ENCODE measurements at regions not wholly inside any gene's neighbourhood (a gene's known extent, or its start where the extent isn't known, plus 50 kb on each side); places are given as distances from the start of the nearest gene placed in this dataset.

- peak; percentile 48 for DNase-seq
These were observed 256.7 kb upstream of the TCF21 start for GRCh38 chr6:133632206-133632605.

- DNase-seq = no peak
These were observed 256.0 kb upstream of the TCF21 start for GRCh38 chr6:133632906-133633305.

- DNase-seq = no peak
These were observed 254.4 kb upstream of the TCF21 start for GRCh38 chr6:133634474-133634873.

GRCh38 chr6:133635447-133635846 is 253.5 kb upstream of the TCF21 start:
- no peak for DNase-seq

GRCh38 chr6:133637436-133637835 is 251.5 kb upstream of the TCF21 start:
- DNase-seq = no peak

- no peak for DNase-seq
These were observed 251.0 kb upstream of the TCF21 start for GRCh38 chr6:133637874-133638273.

- DNase-seq = no peak
These were observed 247.8 kb upstream of the TCF21 start for GRCh38 chr6:133641104-133641503.

GRCh38 chr6:133644548-133644891 is 244.4 kb upstream of the TCF21 start:
- no peak for DNase-seq

GRCh38 chr6:133644892-133645619 is 243.9 kb upstream of the TCF21 start:
- peak; percentile 57 for DNase-seq

GRCh38 chr6:133645966-133646740 is 242.8 kb upstream of the TCF21 start:
- peak; percentile 85 for DNase-seq

- peak; percentile 26 for DNase-seq
These were observed 240.3 kb upstream of the TCF21 start for GRCh38 chr6:133648581-133648980.

- peak; percentile 24 for DNase-seq
These were observed 217.5 kb upstream of the TCF21 start for GRCh38 chr6:133671376-133671775.

GRCh38 chr6:133673056-133673455 is 215.9 kb upstream of the TCF21 start:
- no peak for DNase-seq

GRCh38 chr6:133674661-133675060 is 214.3 kb upstream of the TCF21 start:
- DNase-seq = no peak

- DNase-seq = no peak
These were observed 207.9 kb upstream of the TCF21 start for GRCh38 chr6:133680994-133681393.

GRCh38 chr6:133681891-133682290 is 207.0 kb upstream of the TCF21 start:
- DNase-seq = peak; percentile 17

GRCh38 chr6:133682506-133683307 is 206.2 kb upstream of the TCF21 start:
- peak; percentile 25 for DNase-seq

GRCh38 chr6:133683308-133683580 is 205.7 kb upstream of the TCF21 start:
- DNase-seq = peak; percentile 20

- DNase-seq = no peak
These were observed 205.3 kb upstream of the TCF21 start for GRCh38 chr6:133683606-133684005.

- DNase-seq = no peak
These were observed 200.0 kb upstream of the TCF21 start for GRCh38 chr6:133688705-133689492.

GRCh38 chr6:133689863-133690262 is 199.1 kb upstream of the TCF21 start:
- DNase-seq = no peak

- no peak for DNase-seq
These were observed 195.3 kb upstream of the TCF21 start for GRCh38 chr6:133693565-133693964.

- no peak for DNase-seq
These were observed 191.7 kb upstream of the TCF21 start for GRCh38 chr6:133697185-133697584.

All from fibroblast of upper back skin (primary cell).